ENCODE measurements at regions not wholly inside any gene's neighbourhood (a gene's known extent, or its start where the extent isn't known, plus 50 kb on each side); places are given as distances from the start of the nearest gene placed in this dataset.

GRCh38 chr6:114936080-114936479, 593.3 kb upstream of the HS3ST5 start (continued):
- TF ChIP-seq GATAD2B (conservative IDR thresholded peaks at IDR 0.05; ENCODE audit: low read depth), result no peak
- no peak for TF ChIP-seq CUX1 (IDR thresholded peaks at IDR 0.05; ENCODE audit: insufficient replicate concordance, low read depth, low read length)
- TF ChIP-seq CBX5 (IDR thresholded peaks at IDR 0.05; ENCODE audit: low read depth), result no peak
- no peak for TF ChIP-seq TCF12 (IDR thresholded peaks at IDR 0.05; ENCODE audit: low read depth, low read length)
- TF ChIP-seq JUND (IDR thresholded peaks at IDR 0.05; ENCODE audit: low read depth, low read length), result no peak
- no peak for TF ChIP-seq SREBF2 (IDR thresholded peaks at IDR 0.05; ENCODE audit: low read length)
- TF ChIP-seq FOXK2 (IDR thresholded peaks at IDR 0.05), result no peak
- TF ChIP-seq, protein P1, sequence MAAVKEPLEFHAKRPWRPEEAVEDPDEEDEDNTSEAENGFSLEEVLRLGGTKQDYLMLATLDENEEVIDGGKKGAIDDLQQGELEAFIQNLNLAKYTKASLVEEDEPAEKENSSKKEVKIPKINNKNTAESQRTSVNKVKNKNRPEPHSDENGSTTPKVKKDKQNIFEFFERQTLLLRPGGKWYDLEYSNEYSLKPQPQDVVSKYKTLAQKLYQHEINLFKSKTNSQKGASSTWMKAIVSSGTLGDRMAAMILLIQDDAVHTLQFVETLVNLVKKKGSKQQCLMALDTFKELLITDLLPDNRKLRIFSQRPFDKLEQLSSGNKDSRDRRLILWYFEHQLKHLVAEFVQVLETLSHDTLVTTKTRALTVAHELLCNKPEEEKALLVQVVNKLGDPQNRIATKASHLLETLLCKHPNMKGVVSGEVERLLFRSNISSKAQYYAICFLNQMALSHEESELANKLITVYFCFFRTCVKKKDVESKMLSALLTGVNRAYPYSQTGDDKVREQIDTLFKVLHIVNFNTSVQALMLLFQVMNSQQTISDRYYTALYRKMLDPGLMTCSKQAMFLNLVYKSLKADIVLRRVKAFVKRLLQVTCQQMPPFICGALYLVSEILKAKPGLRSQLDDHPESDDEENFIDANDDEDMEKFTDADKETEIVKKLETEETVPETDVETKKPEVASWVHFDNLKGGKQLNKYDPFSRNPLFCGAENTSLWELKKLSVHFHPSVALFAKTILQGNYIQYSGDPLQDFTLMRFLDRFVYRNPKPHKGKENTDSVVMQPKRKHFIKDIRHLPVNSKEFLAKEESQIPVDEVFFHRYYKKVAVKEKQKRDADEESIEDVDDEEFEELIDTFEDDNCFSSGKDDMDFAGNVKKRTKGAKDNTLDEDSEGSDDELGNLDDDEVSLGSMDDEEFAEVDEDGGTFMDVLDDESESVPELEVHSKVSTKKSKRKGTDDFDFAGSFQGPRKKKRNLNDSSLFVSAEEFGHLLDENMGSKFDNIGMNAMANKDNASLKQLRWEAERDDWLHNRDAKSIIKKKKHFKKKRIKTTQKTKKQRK (IDR thresholded peaks at IDR 0.05; ENCODE audit: low read depth, low read length), result no peak
- no peak for TF ChIP-seq MAX (IDR thresholded peaks at IDR 0.05; ENCODE audit: low read depth, low read length)
